HepG2 (cell line): ENCODE measurements at regions not wholly inside any gene's neighbourhood (a gene's known extent, or its start where the extent isn't known, plus 50 kb on each side); places are given as distances from the start of the nearest gene placed in this dataset.

Experiments
- ATAC-seq: fragments of 200-7000 bp; cut with Tn5 transposase; 3 replicates; pipeline ENCODE4 v1.9.1; 2020; ENCODE audit warnings: mild to moderate bottlenecking, moderate library complexity
- BruUV-seq: library from RNA; stranded (reverse); fragments of 400-500 nt; replicated peaks from 2 replicates; lab custom pipeline; 2021; lab: Mats Ljungman, UMichigan
- CTCF ChIA-PET: fragments of 300-600 bp; formaldehyde crosslinking; extraction: SDS; loops from one replicate; lab custom pipeline; 2021; ENCODE audit warnings: low total read pairs, inconsistent platforms, low intra/inter-chr PET ratio; lab: Yijun Ruan, JAX
- POLR2A ChIA-PET: fragments of 350-600 bp; sonication (Branson Sonifier 250); formaldehyde crosslinking; loops from one replicate; lab custom pipeline; 2020; ENCODE audit warnings: antibody characterized with exemption, inconsistent platforms; lab: Yijun Ruan, JAX
- DNase-seq: peaks from one replicate; pipeline ENCODE4 v3.0.0-alpha.2; 2015; ENCODE audit warnings: low spot score
- FAIRE-seq: peaks from 3 replicates; lab custom pipeline; 2011; peaks lifted over from hg19 to GRCh38; lab: Jason Lieb, UNC
- H2AFZ ChIP-seq: one replicate; pipeline ENCODE4 v1.6.1; 2011; ENCODE audit warnings: low read length, inconsistent platforms
- H3K27ac ChIP-seq: fragments of 300-600 bp; 3 replicates; pipeline ENCODE4 v1.8.0; 2011; ENCODE audit warnings: mixed run types, mild to moderate bottlenecking, mixed read lengths, low read length, inconsistent platforms; ENCODE audit not compliant: insufficient read depth; ENCODE audit errors: extremely low read length
- H3K27me3 ChIP-seq, 2 experiments: fragments of 200-600 bp in 1 of 2; 2 replicates in 1 of 2; 3 replicates in 1 of 2; pipeline versions ENCODE4 v1.6.0 to v1.8.0; 2011; ENCODE audit warnings: low read length in 2 of 2, mild to moderate bottlenecking in 2 of 2, moderate library complexity in 2 of 2, inconsistent platforms in 1 of 2; ENCODE audit not compliant: insufficient read depth in 2 of 2, control insufficient read depth in 1 of 2
- H3K36me3 ChIP-seq, 2 experiments: fragments of 200-600 bp in 1 of 2; replicated peaks in 1 of 2; 2 replicates in 1 of 2; 3 replicates in 1 of 2; pipeline versions ENCODE4 v1.5.1 to v1.8.0; 2011; ENCODE audit warnings: low read length in 2 of 2, inconsistent platforms in 1 of 2; ENCODE audit not compliant: insufficient read depth in 2 of 2, control insufficient read depth in 1 of 2
- H3K4me1 ChIP-seq: 2 replicates; pipeline ENCODE4 v1.5.1; 2012; ENCODE audit warnings: low read length, inconsistent platforms; ENCODE audit not compliant: insufficient read depth
- H3K4me2 ChIP-seq: 2 replicates; pipeline ENCODE4 v1.6.0; 2011; ENCODE audit warnings: low read depth, low read length, inconsistent platforms
- H3K4me3 ChIP-seq, 3 experiments: fragments of 200-600 bp in 1 of 3; sonication (generic), shearing (Covaris generic) in 1 of 3; replicated peaks in 1 of 3; 2 replicates each; pipeline ENCODE4 v1.5.1; 2011 to 2016; ENCODE audit warnings: low read length in 3 of 3, inconsistent platforms in 2 of 3, low read depth in 2 of 3, mild to moderate bottlenecking in 2 of 3, control low read depth in 1 of 3, mixed read lengths in 1 of 3; ENCODE audit not compliant: insufficient read depth in 1 of 3
- H3K79me2 ChIP-seq: one replicate; pipeline ENCODE4 v1.6.1; 2011; ENCODE audit warnings: low read length, inconsistent platforms; ENCODE audit not compliant: insufficient read depth
- H3K9ac ChIP-seq: 2 replicates; pipeline ENCODE4 v1.6.0; 2011; ENCODE audit warnings: mild to moderate bottlenecking, low read depth, low read length, inconsistent platforms; ENCODE audit not compliant: insufficient read depth
- H3K9me3 ChIP-seq: 2 replicates; pipeline ENCODE4 v1.5.1; 2012; ENCODE audit warnings: mild to moderate bottlenecking, low read length
- H4K20me1 ChIP-seq: 2 replicates; pipeline ENCODE4 v1.6.0; 2011; ENCODE audit warnings: inconsistent platforms, mild to moderate bottlenecking, low read length, moderate library complexity; ENCODE audit not compliant: insufficient read depth
- BCLAF1 ChIP-seq: fragments of 450-650 bp; IDR thresholded peaks from 2 replicates; pipeline ENCODE4 v1.6.1; 2017; ENCODE audit warnings: mild to moderate bottlenecking
- ELF3 ChIP-seq: IDR thresholded peaks from 2 replicates; pipeline ENCODE4 v1.6.1; 2016; ENCODE audit warnings: missing genetic modification reagents, missing compliant biosample characterization
- FOSL1 ChIP-seq: sonication (generic); formaldehyde crosslinking; IDR thresholded peaks from 2 replicates; pipeline ENCODE4 v1.9.0; 2021; ENCODE audit warnings: missing genetic modification reagents, borderline replicate concordance
- GATA4 ChIP-seq: sonication (generic); IDR thresholded peaks from 2 replicates; pipeline ENCODE4 v1.6.1; 2016; ENCODE audit warnings: antibody characterized with exemption, low read depth, borderline replicate concordance
- MBD4 ChIP-seq: IDR thresholded peaks from 2 replicates; pipeline ENCODE4 v1.6.1; 2012; ENCODE audit warnings: low read length, inconsistent platforms, borderline replicate concordance
- PRPF4 ChIP-seq: fragments of 200-400 bp; formaldehyde crosslinking; IDR thresholded peaks from 2 replicates; pipeline ENCODE4 v1.6.1; 2016; ENCODE audit warnings: low read length, low read depth; ENCODE audit not compliant: poor library complexity, severe bottlenecking
- SOX13 ChIP-seq, 3 experiments: fragments of 450-650 bp in 1 of 3; sonication (generic) in 1 of 3; formaldehyde crosslinking in 1 of 3; IDR thresholded peaks in 2 of 3; conservative IDR thresholded peaks in 1 of 3; 2 replicates each; pipeline versions ENCODE4 v1.5.0 to v1.6.1; 2016 to 2020; ENCODE audit warnings: antibody characterized with exemption in 1 of 3, mild to moderate bottlenecking in 1 of 3, missing compliant biosample characterization in 1 of 3, missing genetic modification reagents in 1 of 3, moderate library complexity in 1 of 3
- SP2 ChIP-seq: sonication (generic); formaldehyde crosslinking; IDR thresholded peaks from 2 replicates; pipeline ENCODE4 v1.5.1; 2020; ENCODE audit warnings: mild to moderate bottlenecking, missing genetic modification reagents
- THAP8 ChIP-seq: sonication (generic); formaldehyde crosslinking; IDR thresholded peaks from 2 replicates; pipeline ENCODE4 v1.5.1; 2020; ENCODE audit warnings: missing genetic modification reagents, mild to moderate bottlenecking, borderline replicate concordance
- XRCC5 ChIP-seq: fragments of 200-400 bp; formaldehyde crosslinking; optimal IDR thresholded peaks from 2 replicates; pipeline ENCODE3; 2017; ENCODE audit warnings: mild to moderate bottlenecking, low read length
- ZBTB21 ChIP-seq: sonication (generic); formaldehyde crosslinking; IDR thresholded peaks from 2 replicates; pipeline ENCODE4 v1.4.0; 2020; ENCODE audit warnings: missing genetic modification reagents
- ZBTB8A ChIP-seq: sonication (generic); formaldehyde crosslinking; IDR thresholded peaks from 2 replicates; pipeline ENCODE4 v1.4.0; 2020; ENCODE audit warnings: mild to moderate bottlenecking, low read depth, missing genetic modification reagents, borderline replicate concordance
- ZMYM4 ChIP-seq: sonication (generic); formaldehyde crosslinking; IDR thresholded peaks from 2 replicates; pipeline ENCODE4 v1.8.1; 2023; ENCODE audit warnings: mild to moderate bottlenecking, missing genetic modification reagents
- ZNF275 ChIP-seq: sonication (generic); formaldehyde crosslinking; IDR thresholded peaks from 2 replicates; pipeline ENCODE4 v1.8.0; 2022; ENCODE audit warnings: missing genetic modification reagents, mild to moderate bottlenecking, inconsistent platforms, borderline replicate concordance
- ZNF33A ChIP-seq: sonication (generic); formaldehyde crosslinking; IDR thresholded peaks from 2 replicates; pipeline ENCODE4 v1.5.1; 2020; ENCODE audit warnings: missing genetic modification reagents, mild to moderate bottlenecking, moderate library complexity, borderline replicate concordance
- ZNF501 ChIP-seq: sonication (generic); formaldehyde crosslinking; IDR thresholded peaks from 2 replicates; pipeline ENCODE4 v1.5.1; 2020; ENCODE audit warnings: mild to moderate bottlenecking, moderate library complexity, missing genetic modification reagents
- ZNF784 ChIP-seq: sonication (generic); formaldehyde crosslinking; IDR thresholded peaks from 2 replicates; pipeline ENCODE4 v1.5.1; 2020; ENCODE audit warnings: missing genetic modification reagents, mild to moderate bottlenecking, borderline replicate concordance
- ZNF883 ChIP-seq: sonication (generic); formaldehyde crosslinking; IDR thresholded peaks from 2 replicates; pipeline ENCODE4 v1.5.1; 2020; ENCODE audit warnings: mild to moderate bottlenecking, missing genetic modification reagents; ENCODE audit errors: not compliant biosample characterization
- WGBS: methylation state at CpG from one replicate; pipeline ENCODE4 v1.1.6; 2017; ENCODE audit warnings: low lambda C conversion rate; 5-methylcytosine and 5-hydroxymethylcytosine counted together
- in situ Hi-C: cut with HindIII; loops from 2 replicates; pipeline ENCODE4 v1.10.0; 2017; ENCODE audit warnings: low pct_unique_long_range_greater_than_20kb; ENCODE audit not compliant: extremely low pct_ligation_motif_present
- intact Hi-C: fragments of 100-400 bp; cut with micrococcal nuclease; formaldehyde crosslinking; loops from one replicate; pipeline ENCODE4 v1.10.0; 2022; ENCODE audit not compliant: unreplicated experiment

GRCh38 chr13:26500618-26501320 is 56.7 kb upstream of the WASF3 start:
- Histone ChIP-seq H3K27me3 (peaks cover 1 to 21% of the 10 kb centered on the region in 2 experiments; a peak in 3 of 5 replicates), H3K79me2 (no peaks in the 10 kb centered on the region), H3K4me2 (no peak overlapping the region), H3K36me3 (no peaks in the 10 kb centered on the region), H3K27ac (no peak overlapping the region), H2AFZ (no peak overlapping the region)
- 16% methylated on average over 9 of the region's 15 CpGs for WGBS
- FAIRE-seq (no peak), ATAC-seq (no peak), DNase-seq (no peak)
- in situ Hi-C loops = loop anchor here (5.0 kb wide), 1 partner anchor 318 kb away; no protein-coding TSS in a partner anchor
- BruUV-seq = no TSS peak
- CTCF ChIA-PET = no interaction called here
- TF ChIP-seq SP2 (CRISPR knock-in tag) = no peak
- TF ChIP-seq ZNF275 (CRISPR knock-in tag) = no peak
- TF ChIP-seq ELF3 (CRISPR knock-in tag) = no peak
- no peak for TF ChIP-seq ZBTB21 (CRISPR knock-in tag)
- no peak for TF ChIP-seq MBD4
- TF ChIP-seq THAP8 = no peak
- TF ChIP-seq PRPF4 = no peak
- TF ChIP-seq XRCC5 = no peak
- TF ChIP-seq BCLAF1 = no peak
- no peak for TF ChIP-seq ZNF501 (CRISPR knock-in tag)
- TF ChIP-seq SOX13 (IDR thresholded peaks at IDR 0.05) = no peak
- no peak for TF ChIP-seq SOX13 (CRISPR knock-in tag; conservative IDR thresholded peaks at IDR 0.05 in 1 of 2, IDR thresholded peaks at IDR 0.05 in 1 of 2)
- TF ChIP-seq GATA4 = no peak
- TF ChIP-seq ZMYM4 (CRISPR knock-in tag) = no peak
- no peak for TF ChIP-seq ZNF33A (CRISPR knock-in tag)
- no peak for TF ChIP-seq ZNF784 (CRISPR knock-in tag)
- TF ChIP-seq ZBTB8A (CRISPR knock-in tag) = no peak
- TF ChIP-seq FOSL1 (CRISPR knock-in tag) = no peak
- no peak for TF ChIP-seq ZNF883
- TF ChIP-seq, all 625 proteins: peak for 0
- Histone ChIP-seq H3K4me3 (no peak overlapping the region), H3K9ac (no peak overlapping the region), H3K9me3 (no peaks in the 10 kb centered on the region), H4K20me1 (no peaks in the 10 kb centered on the region), H3K4me1 (no peaks in the 10 kb centered on the region)
- POLR2A ChIA-PET = no interaction called here
- intact Hi-C loops = loop anchor here (1.0 kb wide), 1 partner anchor 29 kb away; no protein-coding TSS in a partner anchor
